ENCODE measurements at regions not wholly inside any gene's neighbourhood (a gene's known extent, or its start where the extent isn't known, plus 50 kb on each side); places are given as distances from the start of the nearest gene placed in this dataset.
A peak's percentile ranks its signal among the peaks of the same experiment; 100 is the strongest.
"Not testable (repeated sequence)": the region's sequence is repeated elsewhere in the genome, so short reads cannot be mapped to it uniquely, and the experiment has no call there.

- DNase-seq (ENCODE audit: low spot score), result no peak
Observed at GRCh38 chr7:115297656-115298055, 375.8 kb downstream of the MDFIC start.

DNA sequence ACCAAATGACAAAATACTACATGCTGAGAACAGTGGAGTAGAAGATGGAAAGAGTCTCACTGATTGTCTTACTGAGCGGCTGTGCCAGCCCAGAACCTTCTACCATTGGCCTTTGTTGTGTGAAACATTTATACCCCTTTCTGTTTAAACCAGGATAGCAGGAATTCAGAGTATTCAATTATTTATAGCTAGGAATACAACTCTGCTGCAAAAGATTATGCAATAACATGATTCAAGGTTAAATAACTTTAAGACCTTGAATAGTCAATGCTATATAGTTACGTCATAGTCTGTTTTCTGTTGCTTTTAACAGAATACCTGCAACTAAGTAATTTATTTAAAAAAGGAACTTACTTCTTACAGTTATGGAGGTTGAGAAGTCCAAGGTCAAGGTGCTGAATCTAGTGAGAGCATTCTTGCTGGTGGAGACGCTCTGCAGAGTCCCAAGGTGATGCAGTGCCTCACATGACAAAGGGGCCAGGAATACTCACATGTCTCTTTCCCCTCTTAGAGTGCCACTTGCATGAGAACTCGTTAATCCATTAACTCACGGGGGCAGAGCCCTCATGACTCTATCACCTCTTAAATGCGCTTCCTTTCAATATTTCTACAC, 371.8 kb downstream of the MDFIC start:
- no peak for DNase-seq (ENCODE audit: low spot score)
- ATAC-seq, result no peak

More at GRCh38 chr7:115297656-115298055, 375.8 kb downstream of the MDFIC start:
- ATAC-seq, result no peak

GRCh38 chr7:115292381-115292780, 370.5 kb downstream of the MDFIC start:
- ATAC-seq (no peak), DNase-seq (ENCODE audit: low spot score) (no peak)

- DNase-seq (ENCODE audit: low spot score) (no peak), ATAC-seq (no peak)
Observed at GRCh38 chr7:115289971-115290370, 368.1 kb downstream of the MDFIC start.

DNA sequence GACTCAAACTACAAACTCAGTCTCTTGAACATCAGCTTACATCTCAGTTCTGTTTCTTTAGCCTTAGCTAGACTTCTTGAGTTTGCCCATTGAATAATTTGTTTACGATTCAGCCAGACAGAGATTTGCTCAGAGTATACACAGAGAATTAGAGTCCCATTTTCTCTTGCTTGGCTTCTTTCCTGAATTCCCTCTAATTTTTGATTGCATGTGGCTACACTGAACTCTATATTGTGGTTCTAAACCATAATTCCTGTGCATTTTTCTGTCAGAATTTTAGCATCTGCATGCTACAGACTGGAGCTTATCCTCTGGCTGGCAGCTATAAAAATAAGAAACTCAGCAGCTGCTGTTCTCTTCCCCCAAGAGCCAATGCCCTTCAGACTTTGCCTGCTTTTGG, 354.9 kb downstream of the MDFIC start:
- DNase-seq (ENCODE audit: low spot score) (no peak), ATAC-seq (no peak)

DNA sequence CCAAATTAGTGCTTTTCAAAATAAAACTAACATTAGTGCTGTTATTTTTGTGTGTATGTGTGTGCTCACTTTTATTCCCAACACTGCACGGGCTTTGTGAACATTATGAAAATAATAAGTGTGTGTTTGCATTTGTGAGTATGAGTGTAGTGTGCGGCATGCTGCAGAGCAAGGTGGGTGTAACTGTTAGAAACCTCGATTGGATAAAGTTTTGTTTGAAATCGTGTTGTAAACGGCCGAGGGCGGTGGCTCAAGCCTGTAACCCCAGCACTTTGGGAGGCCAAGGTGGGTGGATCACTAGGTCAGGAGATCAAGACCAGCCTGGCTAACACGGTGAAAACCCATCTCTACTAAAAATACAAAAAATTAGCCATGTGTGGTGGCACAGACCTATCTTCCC, 352.0 kb downstream of the MDFIC start:
- not testable (repeated sequence) for DNase-seq (ENCODE audit: low spot score); ATAC-seq

GRCh38 chr7:115273139-115273772, 351.4 kb downstream of the MDFIC start:
- ATAC-seq (no peak), DNase-seq (ENCODE audit: low spot score) (no peak)

DNA sequence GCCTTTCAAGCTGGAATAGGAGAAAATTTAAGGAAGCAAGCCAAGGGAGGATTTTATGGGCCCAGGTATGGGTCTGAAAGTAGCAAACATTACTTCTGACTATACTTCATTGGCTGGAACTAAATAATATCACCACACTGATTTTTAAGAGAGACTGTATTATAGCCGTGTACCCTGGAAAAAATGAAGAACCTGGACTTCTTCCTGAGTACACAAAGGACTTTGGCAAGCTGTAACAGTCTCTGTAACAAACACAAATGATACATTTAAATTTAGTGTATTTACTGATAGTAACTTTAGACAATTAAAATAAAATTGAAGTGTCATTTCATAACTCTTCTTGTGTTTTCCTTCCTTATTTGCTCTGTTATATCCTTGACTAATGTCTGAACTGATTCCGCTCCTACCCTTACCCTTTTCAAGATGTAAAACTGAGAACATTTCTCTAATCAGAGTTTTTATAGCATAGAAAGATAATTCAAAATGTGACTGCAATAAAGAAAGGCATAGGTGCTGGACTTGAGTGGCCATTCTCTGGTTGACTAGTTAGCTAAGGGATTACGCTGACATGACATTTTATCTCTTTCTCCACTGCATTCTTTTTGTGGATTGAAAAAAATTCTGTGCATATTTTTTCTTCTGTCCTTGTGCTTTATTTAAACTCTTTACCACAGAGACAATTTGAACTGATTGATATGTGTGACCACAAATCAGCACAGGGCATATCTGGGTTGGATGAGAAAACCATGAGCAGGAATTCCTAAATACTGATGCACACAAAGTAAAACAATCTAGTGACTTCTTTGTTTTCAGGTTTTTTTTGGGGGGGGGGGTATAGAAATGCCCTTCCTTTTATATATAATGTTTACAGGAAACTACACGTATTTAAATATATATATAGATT, 349.7 kb downstream of the MDFIC start:
- DNase-seq (ENCODE audit: low spot score) (no peak), ATAC-seq (peak; percentile 32)

- no peak for DNase-seq (ENCODE audit: low spot score)
- no peak for ATAC-seq
Observed at GRCh38 chr7:115269486-115269885, 347.6 kb downstream of the MDFIC start.

DNA sequence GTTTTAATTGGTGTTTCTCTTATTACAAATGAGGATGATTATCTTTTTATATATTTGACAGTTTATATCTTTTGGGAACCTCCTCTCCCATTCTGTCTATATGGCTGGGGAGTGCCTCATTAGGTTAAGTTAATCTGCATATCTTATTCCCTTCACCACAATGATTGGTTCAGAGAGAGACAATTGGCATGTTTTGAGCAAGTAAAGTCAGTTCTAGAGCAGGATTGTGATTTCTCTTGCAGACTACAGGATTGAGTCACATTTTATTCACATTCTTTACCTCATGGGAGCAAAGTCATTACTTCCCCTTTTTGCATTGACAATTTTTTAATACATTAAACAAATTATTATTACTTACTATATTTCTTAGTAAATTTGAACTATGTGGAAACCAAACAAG, 345.6 kb downstream of the MDFIC start:
- ATAC-seq (no peak), DNase-seq (ENCODE audit: low spot score) (no peak)

GRCh38 chr7:115260381-115260780, 338.5 kb downstream of the MDFIC start:
- no peak for ATAC-seq

GRCh38 chr7:115252461-115252860, 330.6 kb downstream of the MDFIC start:
- ATAC-seq (no peak), DNase-seq (ENCODE audit: low spot score) (no peak)

More at GRCh38 chr7:115260381-115260780, 338.5 kb downstream of the MDFIC start:
- no peak for DNase-seq (ENCODE audit: low spot score)

DNA sequence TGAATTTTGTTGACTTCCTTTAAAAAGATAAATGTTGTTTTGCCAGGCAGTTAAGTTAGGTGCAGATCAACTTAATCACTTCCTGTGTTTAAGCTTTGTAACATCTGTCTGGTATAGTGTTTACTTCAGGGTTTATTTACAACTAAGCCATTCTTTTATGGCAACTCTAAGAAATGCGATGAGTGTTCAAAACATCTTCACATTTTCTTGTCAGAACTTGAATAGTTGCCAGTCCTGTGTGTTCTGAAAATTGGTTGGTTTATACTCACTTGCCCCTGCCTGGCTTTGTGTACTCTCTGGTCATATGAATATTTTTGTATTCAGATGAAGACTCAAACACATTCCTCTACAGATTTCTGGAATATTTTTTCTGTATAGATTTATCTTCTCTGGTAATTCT, 327.2 kb downstream of the MDFIC start:
- no peak for ATAC-seq
- no peak for DNase-seq (ENCODE audit: low spot score)

- DNase-seq (ENCODE audit: low spot score), result no peak
- no peak for ATAC-seq
Observed at GRCh38 chr7:115241151-115241550, 319.3 kb downstream of the MDFIC start.

DNA sequence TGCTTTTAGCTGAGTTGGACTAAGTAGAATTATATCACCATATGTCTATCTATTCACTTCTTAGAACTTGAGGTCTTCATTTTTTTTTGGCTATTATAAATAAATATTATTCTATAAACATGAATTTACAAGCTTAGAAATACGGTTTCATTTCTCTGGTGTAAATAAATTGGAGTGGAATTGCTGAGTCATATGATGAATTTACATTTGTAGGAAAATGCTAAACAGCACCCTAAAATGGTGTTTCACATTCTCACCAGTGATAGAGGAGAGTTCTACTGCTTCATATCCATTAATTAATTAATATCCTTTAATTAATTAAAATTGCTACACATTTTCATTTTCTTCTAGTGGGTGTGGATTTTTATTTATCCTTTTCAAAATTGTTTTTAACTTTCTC, 318.3 kb downstream of the MDFIC start:
- DNase-seq (ENCODE audit: low spot score) (no peak), ATAC-seq (no peak)

DNA sequence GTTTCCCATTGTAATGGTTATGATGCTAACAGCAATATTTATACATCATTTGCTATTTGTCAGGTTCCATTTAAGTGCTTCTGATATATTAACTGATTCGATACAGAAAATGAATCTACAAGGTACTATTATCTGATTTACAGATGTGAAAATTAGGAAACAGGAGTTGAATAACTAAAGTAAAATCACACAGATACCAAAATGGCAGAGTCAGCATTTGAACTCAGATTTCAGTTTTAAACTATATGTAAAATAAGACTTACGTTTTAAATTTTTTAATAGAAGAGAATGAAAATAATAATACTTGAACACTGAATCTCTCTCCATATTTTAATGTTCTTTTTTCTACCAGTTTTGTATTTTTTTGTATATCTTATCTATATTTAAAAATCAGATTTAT, 313.2 kb downstream of the MDFIC start:
- DNase-seq (ENCODE audit: low spot score), result no peak
- ATAC-seq, result no peak

- no peak for ATAC-seq
- DNase-seq (ENCODE audit: low spot score), result no peak
Observed at GRCh38 chr7:115233809-115234208, 311.9 kb downstream of the MDFIC start.

DNA sequence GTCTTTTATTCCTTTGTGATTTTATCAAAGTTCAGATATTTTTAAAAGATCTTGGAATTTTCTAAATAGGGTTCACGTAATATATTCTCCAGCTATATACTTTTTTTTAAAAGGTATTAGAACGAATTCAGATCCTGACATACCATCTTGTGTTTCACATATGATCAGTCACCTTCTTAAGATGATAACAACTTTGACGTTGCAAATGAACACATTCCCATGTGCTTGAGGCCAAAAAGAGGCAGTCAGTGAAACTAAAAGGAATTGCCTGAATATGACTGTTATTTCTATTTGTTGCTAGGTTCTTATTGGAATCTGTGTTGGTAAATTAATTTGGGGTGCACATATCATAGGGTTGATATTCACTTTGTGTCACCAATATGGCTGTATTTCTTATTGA, 310.1 kb downstream of the MDFIC start:
- DNase-seq (ENCODE audit: low spot score) (no peak), ATAC-seq (no peak)

GRCh38 chr7:115230882-115231571, 309.1 kb downstream of the MDFIC start:
- DNase-seq (ENCODE audit: low spot score) (no peak), ATAC-seq (no peak)

DNA sequence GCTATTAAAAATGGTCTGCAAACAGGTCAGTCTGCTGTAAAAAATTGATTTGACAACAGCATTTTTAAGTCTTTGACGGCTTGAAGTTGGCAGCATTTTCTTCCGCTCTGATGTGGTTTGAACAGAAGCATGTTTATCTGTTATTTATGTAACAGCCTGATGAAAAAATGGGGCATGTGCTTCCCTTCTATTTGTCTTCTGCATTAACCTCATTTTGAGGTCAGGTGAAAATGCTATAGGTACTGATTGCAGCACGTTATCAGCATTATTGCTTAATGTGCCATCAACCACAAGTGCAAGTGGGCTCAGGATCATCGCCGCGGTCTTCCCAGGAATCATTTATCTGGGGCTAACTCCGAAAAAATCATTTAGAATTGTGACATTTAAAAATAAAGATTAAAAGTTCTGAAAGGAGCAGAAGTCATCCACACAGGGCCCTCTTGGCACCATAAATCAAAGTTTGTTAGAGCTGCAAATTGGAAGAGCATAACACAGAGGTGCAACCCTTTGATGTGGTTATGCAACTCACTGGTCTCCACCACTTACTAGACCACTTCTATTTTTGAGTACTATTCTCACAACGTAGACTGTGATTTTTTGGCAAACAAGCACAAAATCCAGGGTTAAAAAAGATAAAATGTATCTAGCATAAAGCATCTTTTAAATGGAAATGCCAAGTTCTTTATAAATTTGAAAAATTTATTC, 307.7 kb downstream of the MDFIC start:
- ATAC-seq (no peak), DNase-seq (ENCODE audit: low spot score) (no peak)
